ENCODE measurements at regions not wholly inside any gene's neighbourhood (a gene's known extent, or its start where the extent isn't known, plus 50 kb on each side); places are given as distances from the start of the nearest gene placed in this dataset.

GRCh38 chrX:1911401-1912128, 296.7 kb downstream of the ASMT start:
- DNase-seq: no peak
- peaks cover 5% of the 10 kb centered on the region for H3K27me3 Mint-ChIP-seq (ENCODE audit: insufficient read depth, unreplicated experiment)
- CTCF ChIA-PET: no interaction called here
- H3K36me3 Mint-ChIP-seq (ENCODE audit: insufficient read depth, unreplicated experiment): no peaks in the 10 kb centered on the region
- no peaks in the 10 kb centered on the region for H3K4me1 ChIP-seq
- no TSS peak for BruUV-seq (replicated peaks)
- no peaks in the 10 kb centered on the region; the same call in 1 of the 2 replicates for H3K9me3 ChIP-seq
- no peak for TF ChIP-seq CTCF (IDR thresholded peaks at IDR 0.05; ENCODE audit: insufficient read depth in 1 of 2, low read depth in 1 of 2, low read length in 1 of 2, severe bottlenecking in 1 of 2, unreplicated experiment in 1 of 2)
- H3K4me3 ChIP-seq (ENCODE audit: low read depth, low read length): no peak overlapping the region
- H3K9me3 Mint-ChIP-seq (ENCODE audit: unreplicated experiment): no peaks in the 10 kb centered on the region
- intact Hi-C loops (cut with micrococcal nuclease; ENCODE audit: unreplicated experiment): no loop called here
- H3K27ac Mint-ChIP-seq (ENCODE audit: unreplicated experiment): no peak overlapping the region
- no peaks in the 10 kb centered on the region for H3K36me3 ChIP-seq (ENCODE audit: control insufficient read depth, insufficient read depth, low read length)
- no peak overlapping the region for H3K4me3 Mint-ChIP-seq (ENCODE audit: unreplicated experiment)
- H3K4me1 Mint-ChIP-seq (ENCODE audit: low read depth, unreplicated experiment): no peaks in the 10 kb centered on the region
- H3K27me3 ChIP-seq (replicated peaks; ENCODE audit: control insufficient read depth, insufficient read depth, low read length): no peaks in the 10 kb centered on the region; the same call in 1 of the 2 replicates
- POLR2A ChIA-PET: no interaction called here

GRCh38 chrX:1912193-1912592, 297.3 kb downstream of the ASMT start:
- H3K9me3 ChIP-seq: no peaks in the 10 kb centered on the region; the same call in 1 of the 2 replicates
- no peaks in the 10 kb centered on the region for H3K36me3 ChIP-seq (ENCODE audit: control insufficient read depth, insufficient read depth, low read length)
- H3K4me3 ChIP-seq (ENCODE audit: low read depth, low read length): no peak overlapping the region
- intact Hi-C loops (cut with micrococcal nuclease; ENCODE audit: unreplicated experiment): no loop called here
- ChIA-PET CTCF (no interaction called here), POLR2A (no interaction called here)
- Mint-ChIP-seq H3K27me3 (ENCODE audit: insufficient read depth, unreplicated experiment) (peaks cover 5% of the 10 kb centered on the region), H3K4me1 (ENCODE audit: low read depth, unreplicated experiment) (no peaks in the 10 kb centered on the region), H3K4me3 (ENCODE audit: unreplicated experiment) (no peak overlapping the region), H3K27ac (ENCODE audit: unreplicated experiment) (no peak overlapping the region), H3K9me3 (ENCODE audit: unreplicated experiment) (no peaks in the 10 kb centered on the region), H3K36me3 (ENCODE audit: insufficient read depth, unreplicated experiment) (no peaks in the 10 kb centered on the region)
- DNase-seq: no peak
- no peaks in the 10 kb centered on the region for H3K4me1 ChIP-seq
- no peaks in the 10 kb centered on the region; the same call in 1 of the 2 replicates for H3K27me3 ChIP-seq (replicated peaks; ENCODE audit: control insufficient read depth, insufficient read depth, low read length)
- BruUV-seq (replicated peaks): no TSS peak
- no peak for TF ChIP-seq CTCF (IDR thresholded peaks at IDR 0.05; ENCODE audit: insufficient read depth in 1 of 2, low read depth in 1 of 2, low read length in 1 of 2, severe bottlenecking in 1 of 2, unreplicated experiment in 1 of 2)

- Histone ChIP-seq H3K4me3 (ENCODE audit: low read depth, low read length) (no peak overlapping the region), H3K27me3 (replicated peaks; ENCODE audit: control insufficient read depth, insufficient read depth, low read length) (no peaks in the 10 kb centered on the region; the same call in 1 of the 2 replicates), H3K36me3 (ENCODE audit: control insufficient read depth, insufficient read depth, low read length) (no peaks in the 10 kb centered on the region), H3K9me3 (no peaks in the 10 kb centered on the region), H3K4me1 (no peaks in the 10 kb centered on the region)
- DNase-seq: no peak
- ChIA-PET CTCF (no interaction called here), POLR2A (no interaction called here)
- H3K27me3 Mint-ChIP-seq (ENCODE audit: insufficient read depth, unreplicated experiment): peaks cover 5% of the 10 kb centered on the region
- no peaks in the 10 kb centered on the region for H3K36me3 Mint-ChIP-seq (ENCODE audit: insufficient read depth, unreplicated experiment)
- H3K9me3 Mint-ChIP-seq (ENCODE audit: unreplicated experiment): no peaks in the 10 kb centered on the region
- no peaks in the 10 kb centered on the region for H3K4me1 Mint-ChIP-seq (ENCODE audit: low read depth, unreplicated experiment)
- TF ChIP-seq CTCF (IDR thresholded peaks at IDR 0.05; ENCODE audit: insufficient read depth in 1 of 2, low read depth in 1 of 2, low read length in 1 of 2, severe bottlenecking in 1 of 2, unreplicated experiment in 1 of 2): no peak
- no peak overlapping the region for H3K4me3 Mint-ChIP-seq (ENCODE audit: unreplicated experiment)
- H3K27ac Mint-ChIP-seq (ENCODE audit: unreplicated experiment): no peak overlapping the region
- intact Hi-C loops (cut with micrococcal nuclease; ENCODE audit: unreplicated experiment): no loop called here
- no TSS peak for BruUV-seq (replicated peaks)
These were observed 299.9 kb downstream of the ASMT start for GRCh38 chrX:1914606-1915365.

Data from Caco-2 (cell line).